HG03103 (cell line): ENCODE measurements at regions not wholly inside any gene's neighbourhood (a gene's known extent, or its start where the extent isn't known, plus 50 kb on each side); places are given as distances from the start of the nearest gene placed in this dataset.
"Not testable (repeated sequence)": the region's sequence is repeated elsewhere in the genome, so short reads cannot be mapped to it uniquely, and the experiment has no call there.

Experiments used
- ATAC-seq: cut with Tn5 transposase; IDR thresholded peaks from one replicate; pipeline ENCODE4 v1.9.1; 2021; ENCODE audit warnings: low read depth; ENCODE audit not compliant: unreplicated experiment

GRCh38 chr3:110897046-110897445, 174.6 kb upstream of the NECTIN3 start:
- no peak for ATAC-seq

- no peak for ATAC-seq
These were observed 171.0 kb upstream of the NECTIN3 start for GRCh38 chr3:110900576-110900975.

DNA sequence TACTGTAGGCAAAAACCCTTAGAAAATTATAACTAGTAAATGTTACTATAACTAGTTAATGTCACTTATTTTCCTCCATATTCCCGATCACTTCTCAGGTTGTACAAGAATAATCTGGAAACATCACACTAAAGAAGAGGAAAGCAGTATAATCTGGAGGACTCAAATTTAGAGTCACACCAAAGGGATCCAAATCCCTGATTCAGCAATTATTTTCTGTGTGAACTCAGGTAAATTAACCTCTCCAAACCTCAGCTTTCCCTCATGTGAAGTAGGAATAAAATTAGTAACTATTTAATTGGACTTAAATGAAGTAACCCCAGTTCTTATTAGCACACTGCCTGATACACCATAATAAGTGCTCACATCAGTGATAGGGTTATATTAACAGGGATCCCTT, 170.1 kb upstream of the NECTIN3 start:
- no peak for ATAC-seq

DNA sequence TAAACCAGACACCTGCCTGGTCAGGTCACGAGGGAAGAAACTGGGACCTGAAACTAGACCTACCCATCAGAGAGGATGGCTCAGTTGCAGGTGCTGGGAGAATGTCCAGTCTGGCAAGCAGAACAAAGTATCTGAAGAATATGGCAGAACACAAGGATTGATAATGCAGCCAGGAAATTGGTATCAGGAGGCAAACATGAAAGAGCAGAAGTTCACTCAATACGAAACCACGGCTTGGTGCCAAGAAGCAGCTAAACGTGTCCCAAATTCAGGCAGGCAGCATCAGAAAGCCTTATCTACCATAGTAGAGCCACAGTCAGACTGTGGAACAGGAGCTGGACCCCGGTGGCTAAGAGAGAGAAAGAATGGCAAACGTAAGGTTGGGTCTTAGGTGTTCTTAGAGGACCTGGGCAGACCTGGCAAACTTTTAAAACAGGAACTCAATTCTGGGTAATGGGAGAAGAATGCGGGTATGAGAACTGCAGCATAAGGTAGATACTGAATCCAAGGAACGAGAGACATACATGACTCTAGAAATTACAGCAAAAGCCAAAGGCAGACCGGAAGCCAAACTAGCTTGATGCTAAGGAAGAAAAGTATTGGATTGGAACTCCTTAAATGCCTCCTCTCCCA, 169.0 kb upstream of the NECTIN3 start:
- ATAC-seq, result no peak

- ATAC-seq, result no peak
These were observed 167.7 kb upstream of the NECTIN3 start for GRCh38 chr3:110903771-110904519.

DNA sequence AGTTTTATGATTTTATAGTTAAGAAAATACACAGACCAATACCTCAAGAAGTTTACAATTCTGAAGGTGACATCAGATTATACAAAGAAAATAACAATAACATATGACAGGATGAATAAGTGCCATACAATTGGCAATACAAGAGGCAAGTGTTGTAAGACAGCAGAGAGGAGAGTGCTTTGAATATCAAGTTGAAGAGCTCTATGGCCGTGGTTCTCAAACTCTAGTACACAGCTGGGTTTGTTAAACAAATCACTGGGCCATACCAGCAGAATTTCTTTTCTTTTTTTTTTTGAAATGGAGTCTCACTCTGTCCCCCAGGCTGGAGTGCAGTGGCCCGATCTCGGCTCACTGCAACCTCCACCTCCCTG, 167.1 kb upstream of the NECTIN3 start:
- ATAC-seq, result no peak

DNA sequence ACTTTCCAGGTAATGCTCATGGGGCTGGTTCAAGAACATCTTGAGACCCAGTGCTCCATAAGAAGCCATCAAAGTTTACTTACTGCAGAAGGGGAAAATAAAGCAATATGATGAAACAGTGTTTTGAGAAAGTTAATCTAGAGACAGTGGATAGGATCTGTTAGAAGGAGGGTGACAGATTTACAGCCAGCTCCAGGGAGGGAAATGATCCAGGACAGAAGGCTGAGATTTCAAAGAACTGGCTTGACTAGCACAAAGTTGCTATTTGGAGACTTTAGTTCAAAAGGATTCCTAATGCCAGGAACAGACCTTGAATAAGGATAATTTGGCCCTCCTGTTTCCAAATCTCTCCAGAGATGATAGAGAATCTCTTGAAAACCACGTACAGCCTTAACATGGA, 166.5 kb upstream of the NECTIN3 start:
- ATAC-seq, result no peak

DNA sequence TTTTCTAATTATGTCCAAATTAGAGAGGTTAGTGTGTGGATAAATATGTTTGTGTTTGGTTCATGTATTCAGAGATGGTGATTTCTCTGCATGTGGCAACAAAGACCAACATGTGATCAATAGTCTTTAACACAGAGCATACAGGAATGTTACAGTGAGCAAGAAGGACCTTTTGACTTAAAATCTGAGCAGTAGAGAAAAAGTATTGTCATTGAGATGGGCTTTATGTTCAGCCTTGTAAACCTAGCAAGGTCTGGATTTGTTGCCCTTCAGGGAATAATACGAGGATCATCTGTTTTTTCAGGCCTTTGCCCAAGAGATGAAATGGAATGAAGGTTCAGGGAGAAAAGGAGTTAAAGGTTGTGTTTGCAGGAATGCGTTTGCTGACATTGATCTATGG, 161.8 kb upstream of the NECTIN3 start:
- no peak for ATAC-seq

- ATAC-seq, result no peak
These were observed 161.2 kb upstream of the NECTIN3 start for GRCh38 chr3:110910346-110910955.

DNA sequence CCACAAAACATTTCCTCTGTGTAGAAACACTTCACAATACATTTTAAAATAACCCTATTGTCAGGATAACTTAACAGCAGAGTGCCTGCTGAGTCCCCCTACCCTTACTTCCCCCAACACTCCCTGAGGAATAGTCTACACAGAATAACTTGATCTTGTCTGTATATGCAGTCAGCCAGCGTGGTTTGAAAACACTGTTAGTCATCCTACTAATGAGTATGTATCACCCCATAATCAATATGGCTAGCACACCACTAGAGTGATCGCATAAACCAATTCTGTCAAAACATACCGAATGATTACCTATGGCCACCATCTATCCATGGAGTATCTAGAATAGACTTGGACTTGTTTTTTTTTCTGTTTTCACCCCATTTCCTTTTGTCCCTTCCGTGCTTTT, 152.7 kb upstream of the NECTIN3 start:
- no peak for ATAC-seq

GRCh38 chr3:110925798-110926197, 145.8 kb upstream of the NECTIN3 start:
- no peak for ATAC-seq

DNA sequence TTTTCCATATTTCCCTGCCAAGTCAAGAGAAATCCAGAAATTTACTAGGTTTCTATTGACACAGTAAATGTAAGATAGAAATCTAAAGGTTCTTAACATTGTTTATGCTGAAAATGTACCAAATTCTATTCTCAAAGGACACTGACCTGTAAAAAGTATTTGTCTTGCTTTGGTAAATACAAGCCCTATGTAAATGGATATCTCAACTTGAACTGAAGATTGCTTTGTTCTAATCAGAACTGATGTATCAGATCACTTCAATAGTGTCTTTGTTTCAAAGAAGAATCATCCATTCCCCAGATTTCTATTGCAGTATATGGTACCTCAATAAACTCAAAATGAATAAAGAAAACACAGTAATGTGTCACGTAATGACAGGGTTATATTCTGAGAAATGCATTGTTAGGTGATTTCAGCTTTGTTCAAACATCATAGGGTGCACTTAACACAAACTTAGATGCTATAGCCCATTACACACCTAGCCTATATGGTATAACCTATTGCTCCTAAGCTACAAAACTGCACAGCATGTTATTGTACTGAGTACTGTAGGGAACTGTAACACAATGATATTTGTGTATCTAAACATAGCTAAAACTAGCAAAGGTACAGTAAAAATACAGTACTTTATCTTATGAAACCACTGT, 143.5 kb upstream of the NECTIN3 start:
- ATAC-seq, result no peak

DNA sequence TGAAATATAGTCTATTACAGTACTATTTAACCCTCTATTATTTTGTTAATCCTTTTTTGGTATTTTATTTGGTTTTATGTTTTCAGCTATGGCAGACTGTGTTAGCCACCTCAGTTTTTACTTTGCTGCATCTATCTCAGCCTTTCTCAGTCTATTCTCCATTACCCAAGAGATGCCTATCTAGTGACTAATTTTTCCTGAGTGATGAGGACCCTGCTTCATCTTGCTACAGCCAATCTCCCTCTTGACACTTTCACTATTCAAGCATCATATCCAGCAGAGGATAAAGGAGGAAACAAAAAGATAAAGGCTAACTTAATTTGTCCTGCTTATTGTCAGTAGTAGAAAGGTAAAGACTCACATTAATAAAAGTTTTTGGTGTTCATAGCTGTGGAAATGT, 141.8 kb upstream of the NECTIN3 start:
- ATAC-seq, result no peak

- no peak for ATAC-seq
These were observed 139.0 kb upstream of the NECTIN3 start for GRCh38 chr3:110932567-110932966.

GRCh38 chr3:110933821-110934426, 137.7 kb upstream of the NECTIN3 start:
- no peak for ATAC-seq

GRCh38 chr3:110938629-110939028, 133.0 kb upstream of the NECTIN3 start:
- no peak for ATAC-seq

DNA sequence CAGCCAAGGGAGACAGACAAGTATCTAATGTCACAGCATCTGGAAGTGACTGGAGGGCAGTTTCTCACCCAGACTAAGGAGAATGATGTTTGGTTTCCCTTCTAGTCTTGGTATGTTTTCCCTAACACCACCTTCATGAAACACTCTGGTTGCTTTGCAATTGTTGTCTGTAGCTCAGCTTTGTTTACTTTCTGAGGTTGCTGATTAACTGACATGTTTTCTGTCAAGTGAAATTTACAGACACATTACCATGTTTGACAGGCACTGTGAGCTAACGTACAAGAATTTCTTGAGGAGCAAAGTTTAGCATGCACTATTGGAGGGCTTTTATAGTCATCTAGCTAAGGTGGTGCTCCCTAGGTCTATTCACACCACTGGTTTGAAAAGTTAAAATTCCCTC, 131.6 kb upstream of the NECTIN3 start:
- no peak for ATAC-seq

DNA sequence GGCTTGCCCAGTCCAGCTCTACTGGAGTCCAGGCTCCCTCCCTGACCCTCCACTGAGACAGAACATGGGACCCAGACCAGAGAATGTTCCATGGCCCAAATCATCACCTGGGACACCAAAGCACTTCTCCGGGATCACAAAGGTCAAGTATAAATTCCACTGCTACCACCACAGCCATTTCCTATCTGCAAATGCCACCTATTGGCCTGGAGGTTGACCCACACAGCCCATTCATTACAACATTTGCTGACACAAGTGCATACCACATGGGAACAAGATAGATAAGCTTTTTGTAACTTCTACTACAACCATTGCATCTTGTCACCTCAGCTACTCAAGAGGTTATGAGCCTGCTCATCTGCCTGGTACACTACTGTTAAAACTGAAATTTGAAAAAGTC, 126.8 kb upstream of the NECTIN3 start:
- ATAC-seq, result no peak

DNA sequence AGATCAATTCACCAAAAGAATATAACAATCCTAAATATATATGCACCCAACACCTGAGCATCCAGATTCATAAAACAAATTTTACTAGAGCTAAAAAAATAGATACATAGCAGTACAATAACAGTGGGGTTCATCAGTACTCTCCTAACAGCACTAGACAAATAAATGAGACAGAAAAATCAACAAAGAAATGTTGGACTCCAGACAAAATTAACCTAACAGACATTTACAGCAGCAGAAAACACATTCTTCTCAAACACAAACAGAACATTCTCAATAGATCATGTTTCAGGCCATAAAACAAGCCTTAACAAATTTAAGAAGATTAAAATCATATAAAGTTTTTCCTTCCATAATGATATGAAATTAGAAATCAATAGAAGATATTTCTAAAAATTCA, 124.8 kb upstream of the NECTIN3 start:
- no peak for ATAC-seq

GRCh38 chr3:110949194-110949593, 122.4 kb upstream of the NECTIN3 start:
- not testable (repeated sequence) for ATAC-seq

DNA sequence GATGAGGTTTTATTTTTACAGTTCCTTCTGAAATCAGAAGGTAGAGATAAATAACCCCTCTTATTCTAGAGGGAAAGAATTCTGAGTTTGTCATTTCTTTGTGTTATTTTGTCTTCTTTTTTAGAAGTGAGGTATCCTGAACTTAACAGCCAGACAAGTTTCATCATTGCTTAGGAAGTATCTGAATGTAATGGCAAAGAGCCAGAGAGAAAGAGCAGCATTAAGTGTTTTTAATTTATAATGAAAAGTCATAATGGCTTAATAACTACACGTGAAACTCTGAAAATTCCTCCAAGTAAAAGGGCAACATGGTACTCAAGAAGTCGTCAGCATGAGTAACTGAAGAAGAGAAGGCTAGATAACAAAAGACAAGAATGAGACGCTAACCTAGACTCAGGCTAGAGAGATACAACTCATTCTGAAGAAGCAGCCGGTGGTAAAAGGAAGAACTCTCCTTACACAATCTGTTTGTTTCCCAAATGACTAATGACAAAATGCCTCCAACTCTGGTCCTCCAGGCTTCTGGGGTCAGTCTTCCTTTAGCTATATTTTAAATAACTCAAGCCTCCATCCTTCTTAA, 116.2 kb upstream of the NECTIN3 start:
- ATAC-seq, result no peak
